A673 (cell line): ENCODE measurements at regions not wholly inside any gene's neighbourhood (a gene's known extent, or its start where the extent isn't known, plus 50 kb on each side); places are given as distances from the start of the nearest gene placed in this dataset.

Source experiments
- CTCF ChIP-seq: fragments of 300-800, 200-600 bp; sonication (generic); conservative IDR thresholded peaks from 2 replicates; pipeline ENCODE4 v1.5.1; 2017; ENCODE audit warnings: low read depth, mild to moderate bottlenecking, antibody characterized with exemption, low read length, moderate library complexity, mixed read lengths
- EZH2 ChIP-seq: fragments of 200-600 bp; sonication (generic); IDR thresholded peaks from 2 replicates; pipeline ENCODE4 v1.6.1; 2017; ENCODE audit warnings: borderline replicate concordance, low read depth, mild to moderate bottlenecking, mixed read lengths, antibody characterized with exemption, low read length; ENCODE audit not compliant: poor library complexity, severe bottlenecking

GRCh38 chr18:38483326-38483725, 917.7 kb upstream of the CELF4 start:
- TF ChIP-seq CTCF (no peak), EZH2 (no peak)
